Epithelial cell of prostate (primary cell): ENCODE measurements at regions not wholly inside any gene's neighbourhood (a gene's known extent, or its start where the extent isn't known, plus 50 kb on each side); places are given as distances from the start of the nearest gene placed in this dataset.

Experiments
- DNase-seq: peaks from one replicate; pipeline ENCODE4 v3.0.0-alpha.2; 2011; ENCODE audit warnings: low read depth, low spot score
- H3K27ac ChIP-seq: fragments of 450-650 bp; 2 replicates; pipeline ENCODE4 v1.5.1; 2017; ENCODE audit warnings: mild to moderate bottlenecking

- no peak for DNase-seq
- no peak overlapping the region for H3K27ac ChIP-seq
Observed at GRCh38 chr10:59107147-59107546, 69.3 kb upstream of the PHYHIPL start.

GRCh38 chr10:59108296-59108870 is 68.1 kb upstream of the PHYHIPL start:
- H3K27ac ChIP-seq = no peak overlapping the region
- DNase-seq = no peak

DNA sequence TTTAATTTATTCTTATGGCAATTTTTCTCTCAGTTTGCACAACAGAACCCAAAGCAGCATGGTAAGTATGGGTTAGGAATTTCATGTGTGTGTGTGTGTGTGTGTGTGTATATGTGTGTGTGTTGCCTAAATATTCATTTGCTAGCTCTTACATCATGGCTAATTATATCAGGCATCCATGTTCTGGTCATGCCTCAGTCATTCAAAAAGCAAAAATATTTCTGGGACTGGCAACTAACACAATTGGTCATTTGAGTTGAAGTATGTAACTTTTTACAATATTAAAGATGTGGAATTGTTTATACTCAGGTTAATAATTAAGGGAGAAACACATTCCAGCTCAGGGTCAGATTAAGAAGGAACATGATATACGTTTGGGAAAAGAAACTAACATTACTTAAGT is 67.6 kb upstream of the PHYHIPL start:
- DNase-seq = no peak
- H3K27ac ChIP-seq = no peak overlapping the region

- H3K27ac ChIP-seq = no peak overlapping the region
- DNase-seq = no peak
Observed at GRCh38 chr10:59109826-59110225, 66.6 kb upstream of the PHYHIPL start.

DNA sequence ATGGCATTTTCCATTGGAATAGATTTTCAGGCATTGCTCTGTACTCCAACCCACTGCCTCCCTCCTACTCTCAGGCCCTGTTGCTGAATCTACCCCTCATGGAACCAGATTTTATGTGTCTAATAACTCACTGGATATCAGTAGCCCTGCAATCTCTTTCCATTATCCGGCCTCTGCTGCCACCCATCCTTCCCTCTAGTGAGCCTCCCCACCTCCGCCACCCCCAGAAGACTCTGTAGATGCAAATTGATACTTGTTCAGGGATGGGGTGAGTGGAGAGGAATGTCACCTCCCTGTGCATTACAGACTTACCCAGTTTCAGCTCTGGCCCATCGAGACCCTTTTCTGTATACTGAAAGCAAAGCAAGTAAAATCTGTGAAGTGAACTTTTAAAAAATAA is 52.3 kb upstream of the PHYHIPL start:
- no peak overlapping the region for H3K27ac ChIP-seq

DNA sequence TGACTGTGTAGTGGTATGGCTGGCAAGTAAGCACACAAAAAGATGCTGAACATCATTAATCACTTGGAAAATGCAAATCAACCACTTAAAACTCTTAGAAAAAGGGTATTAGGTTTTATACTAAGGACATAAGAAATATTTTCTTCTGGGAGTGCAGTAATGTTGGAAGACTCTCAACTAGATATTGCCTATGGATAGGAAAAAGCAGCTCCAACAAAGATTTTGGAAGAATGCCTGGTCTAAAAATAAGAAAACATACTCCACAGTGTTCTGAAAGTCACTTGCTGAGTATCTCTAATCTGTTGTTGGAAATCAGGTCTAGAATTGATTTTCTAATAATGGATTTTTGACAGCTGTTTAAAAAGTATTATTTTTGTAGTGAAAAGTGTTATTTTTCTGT is 50.8 kb upstream of the PHYHIPL start:
- DNase-seq = no peak
- H3K27ac ChIP-seq = no peak overlapping the region

More for the DNA sequence above, 52.3 kb upstream of the PHYHIPL start:
- DNase-seq = no peak

- DNase-seq = no peak
- H3K27ac ChIP-seq = no peak overlapping the region
Observed at GRCh38 chr10:59126261-59126660, 50.2 kb upstream of the PHYHIPL start.
